ENCODE measurements at regions not wholly inside any gene's neighbourhood (a gene's known extent, or its start where the extent isn't known, plus 50 kb on each side); places are given as distances from the start of the nearest gene placed in this dataset.
"Not testable (repeated sequence)": the region's sequence is repeated elsewhere in the genome, so short reads cannot be mapped to it uniquely, and the experiment has no call there.

GRCh38 chr17:64798961-64799360, 120.3 kb downstream of the LRRC37A3 start:
- TF ChIP-seq POLR2A, CTCF (IDR thresholded peaks at IDR 0.05): not testable (repeated sequence)

All from thyroid gland (tissue), 4 donors.